HG03196 (cell line): ENCODE measurements at regions not wholly inside any gene's neighbourhood (a gene's known extent, or its start where the extent isn't known, plus 50 kb on each side); places are given as distances from the start of the nearest gene placed in this dataset.
"Not testable (repeated sequence)": the region's sequence is repeated elsewhere in the genome, so short reads cannot be mapped to it uniquely, and the experiment has no call there.

ENCODE experiments used
- ATAC-seq: cut with Tn5 transposase; IDR thresholded peaks from one replicate; pipeline ENCODE4 v1.9.1; 2021; ENCODE audit not compliant: unreplicated experiment

DNA sequence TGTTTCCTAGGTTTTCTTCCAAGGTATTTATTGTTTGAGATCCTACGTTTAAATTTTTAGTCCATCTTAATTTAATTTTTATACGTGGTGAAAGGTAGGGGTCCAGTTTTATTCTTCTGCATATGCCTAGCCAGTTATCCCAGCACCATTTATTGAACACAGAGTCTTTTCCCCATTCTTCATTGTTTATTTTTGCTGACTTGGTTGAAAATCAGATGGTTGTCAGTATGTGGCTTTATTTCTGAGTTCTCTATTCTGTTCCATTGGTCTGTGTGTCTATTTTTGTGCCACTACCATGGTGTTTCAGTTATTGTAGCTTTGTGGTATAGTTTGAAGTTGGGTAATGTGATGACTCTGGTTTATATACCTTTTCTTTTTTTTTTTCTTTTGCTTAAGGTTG lies 753.0 kb upstream of the GOT2 start:
- ATAC-seq = no peak

DNA sequence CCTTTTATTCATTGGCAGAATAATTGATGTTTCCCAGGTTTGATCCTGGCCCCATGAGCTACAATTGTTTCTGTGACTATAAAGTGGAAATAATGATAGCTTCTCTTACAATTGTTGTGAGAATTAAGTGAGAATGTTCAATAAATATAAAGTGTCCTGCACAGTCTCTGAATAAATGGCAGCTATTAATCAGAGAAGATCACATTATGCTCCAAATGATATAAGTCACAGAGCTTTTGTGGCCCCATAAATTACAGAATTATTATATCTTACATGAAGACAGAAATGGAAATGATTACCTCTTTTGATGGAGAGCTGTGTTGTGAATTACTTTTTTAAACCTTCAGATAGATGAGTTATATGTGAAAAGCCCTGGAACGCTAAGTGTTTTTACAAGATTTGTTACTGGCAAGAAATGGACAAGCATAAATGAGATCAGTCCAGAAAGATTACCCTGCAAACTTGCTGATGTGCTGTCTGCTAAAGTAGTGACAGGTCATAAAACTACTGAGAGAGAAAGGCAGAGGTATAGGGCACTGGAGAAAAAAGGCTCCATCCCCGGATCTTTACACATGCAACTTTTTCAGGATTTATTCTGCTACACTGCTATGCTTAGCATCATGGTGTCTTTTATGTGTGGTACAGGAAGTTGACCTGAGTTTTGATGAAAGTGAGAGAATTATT lies 750.9 kb upstream of the GOT2 start:
- ATAC-seq = no peak

DNA sequence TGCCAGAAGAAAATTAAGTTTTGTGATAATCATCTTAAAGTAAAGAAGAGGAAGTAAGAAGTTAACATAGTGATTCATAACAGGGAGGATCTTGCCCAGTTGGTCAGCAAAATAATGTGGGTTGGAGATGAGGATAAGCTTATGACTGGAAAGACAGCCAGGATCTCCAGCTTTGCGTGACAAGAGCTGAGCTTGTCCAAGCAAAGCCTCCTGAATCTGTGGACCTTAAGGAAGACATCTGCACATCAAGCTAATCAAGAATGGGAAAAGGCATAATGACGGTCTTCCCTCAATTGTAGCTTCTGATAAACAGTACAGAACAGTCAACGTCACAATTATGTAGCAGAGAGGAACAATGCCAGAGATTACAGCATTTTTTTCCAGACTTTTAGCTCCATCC lies 744.7 kb upstream of the GOT2 start:
- no peak for ATAC-seq

DNA sequence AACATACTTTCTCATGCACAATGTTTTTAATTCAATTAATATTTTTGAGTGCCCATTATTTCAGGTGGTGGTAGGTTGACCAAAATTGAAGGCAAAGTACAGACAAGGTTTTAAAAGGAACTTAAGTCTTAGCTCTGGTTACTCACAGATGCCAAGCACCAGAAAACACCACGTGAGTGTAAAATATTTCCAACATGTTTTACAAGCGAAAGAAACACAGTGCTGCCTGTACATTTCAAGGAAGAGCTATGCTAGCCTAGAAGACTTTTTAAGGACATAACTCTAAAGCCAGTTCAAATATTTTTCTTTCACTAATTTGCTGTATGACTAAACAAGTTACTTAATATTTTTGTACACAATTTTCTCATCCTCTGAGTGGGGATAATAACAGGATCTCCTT lies 736.4 kb upstream of the GOT2 start:
- ATAC-seq = no peak

DNA sequence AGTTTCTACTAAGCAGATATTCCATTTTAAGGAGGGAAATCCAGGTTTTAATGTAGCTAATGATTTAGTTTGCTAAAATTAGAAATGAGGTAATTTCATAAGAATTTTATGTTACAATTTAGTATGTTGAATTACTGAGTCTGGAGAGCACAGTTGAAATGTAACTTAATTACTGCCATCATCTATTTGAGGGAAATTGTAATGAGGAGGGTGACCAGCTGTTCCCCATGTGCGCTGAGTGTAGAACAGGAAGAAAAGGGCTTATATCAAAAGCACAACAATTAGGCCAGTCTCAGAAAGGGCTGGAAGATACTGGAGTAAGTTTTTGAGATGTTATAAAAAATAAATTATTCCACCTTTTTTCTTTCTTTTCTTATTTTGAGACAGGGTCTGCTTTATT lies 735.1 kb upstream of the GOT2 start:
- no peak for ATAC-seq

DNA sequence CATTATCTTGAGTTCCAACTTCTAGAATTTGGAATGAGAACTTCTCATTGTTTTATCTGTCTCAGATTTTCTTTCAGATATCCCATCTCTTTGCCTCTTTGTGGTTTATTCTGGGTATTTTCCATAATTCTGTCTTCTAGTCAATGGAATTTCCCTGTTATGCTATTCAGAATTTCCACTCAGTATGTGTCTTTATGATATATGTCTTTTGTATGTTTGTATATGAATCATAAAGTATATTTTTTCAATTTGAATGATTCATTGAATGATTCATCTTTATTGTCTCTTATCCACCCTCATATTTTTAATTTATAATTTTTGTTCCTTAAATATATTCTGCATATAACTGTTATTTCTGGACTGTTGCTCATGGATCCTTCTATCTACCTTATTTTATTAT lies 729.7 kb upstream of the GOT2 start:
- ATAC-seq = no peak

DNA sequence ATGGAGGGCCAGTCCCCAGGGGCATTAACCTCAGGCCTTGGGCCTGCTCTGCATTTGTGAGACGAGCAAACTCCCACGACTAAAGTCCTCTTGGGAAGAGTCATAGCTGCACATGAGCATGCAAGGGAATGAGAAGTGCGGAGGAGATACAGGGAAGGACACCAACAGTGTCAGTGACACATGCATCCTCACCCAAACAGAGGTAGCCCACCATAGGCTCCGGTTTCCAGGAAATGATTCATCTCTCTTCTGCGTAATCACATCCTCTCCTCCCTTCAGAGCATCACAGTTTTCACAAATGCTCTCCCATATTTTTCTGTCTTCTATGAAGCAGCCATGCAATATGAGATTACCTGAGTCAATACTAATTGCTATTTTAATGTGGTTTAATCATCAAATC lies 725.7 kb upstream of the GOT2 start:
- ATAC-seq = no peak

DNA sequence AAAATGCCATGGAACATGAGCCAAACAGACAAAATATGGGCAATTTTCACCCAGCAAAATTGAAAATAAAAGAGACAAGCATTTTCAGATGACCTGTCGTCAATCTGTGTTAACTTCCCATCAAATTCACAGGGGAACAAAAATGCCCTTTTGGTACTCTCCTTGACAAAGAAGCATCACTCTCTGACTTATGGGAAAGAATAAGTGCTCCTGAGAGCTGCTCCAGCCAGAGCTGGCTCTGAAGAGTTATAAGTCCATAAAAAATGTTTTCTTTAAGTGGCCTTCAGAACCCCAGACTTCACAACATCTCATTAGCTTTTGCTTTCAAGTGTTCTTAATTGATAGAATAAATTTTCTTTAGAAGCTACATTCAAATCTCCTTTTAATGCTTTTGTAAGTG lies 721.4 kb upstream of the GOT2 start:
- ATAC-seq = no peak

DNA sequence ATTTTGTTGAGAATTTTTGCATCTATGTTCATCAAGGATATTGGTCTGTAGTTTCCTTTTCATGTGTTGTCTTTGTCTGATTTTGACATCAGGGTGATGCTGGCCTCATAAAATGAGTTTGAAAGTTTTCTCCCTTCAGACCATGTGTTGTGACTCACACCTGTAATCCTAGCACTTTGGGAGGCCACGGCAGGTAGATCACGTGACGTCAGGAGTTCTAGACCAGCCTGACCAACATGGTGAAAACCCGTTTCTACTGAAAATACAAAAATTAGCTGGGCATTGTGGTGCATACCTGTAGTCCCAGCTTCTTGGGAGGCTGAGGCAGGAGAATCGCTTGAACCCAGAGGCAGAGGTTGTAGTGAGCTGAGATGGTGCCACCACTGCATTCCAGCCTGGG lies 716.4 kb upstream of the GOT2 start:
- ATAC-seq = not testable (repeated sequence)

DNA sequence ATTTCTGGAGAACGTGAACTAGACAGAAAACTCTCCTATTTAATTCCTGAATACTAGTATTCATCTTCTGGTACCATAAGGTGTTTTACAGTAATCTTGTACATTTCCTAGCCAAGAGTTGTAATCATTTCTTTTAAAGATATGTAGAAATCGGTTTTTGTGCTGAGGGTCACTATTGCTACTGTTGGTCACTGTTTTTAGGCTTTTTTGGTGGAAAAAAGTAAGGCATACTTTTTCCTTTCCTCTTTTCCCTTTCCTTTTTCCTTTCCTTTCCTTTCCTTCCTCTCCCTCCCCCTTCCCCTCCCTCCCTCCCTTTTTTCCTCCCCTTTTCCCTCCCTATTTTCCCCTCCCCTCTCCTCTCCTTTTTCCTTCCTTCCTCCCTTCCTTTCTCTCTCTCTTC lies 706.4 kb upstream of the GOT2 start:
- no peak for ATAC-seq

DNA sequence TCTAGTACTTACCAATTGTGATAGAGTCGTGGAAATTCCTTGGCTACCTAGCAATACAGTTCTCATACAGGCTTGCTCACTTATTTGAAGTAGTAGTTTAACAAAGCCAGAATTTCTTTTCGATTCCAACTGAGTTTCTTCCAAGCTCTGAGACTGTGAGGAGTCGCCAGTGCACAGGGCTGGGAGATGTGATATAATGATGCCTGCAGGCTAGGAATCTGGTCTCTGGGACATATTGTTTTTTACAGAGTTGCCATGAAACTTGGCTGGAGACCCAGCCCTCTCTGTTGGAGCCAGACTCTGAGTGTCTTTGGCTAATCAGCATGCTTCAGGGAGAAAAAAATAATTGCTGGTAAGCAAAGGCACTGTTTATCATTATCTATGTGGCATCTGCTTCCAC lies 698.8 kb upstream of the GOT2 start:
- no peak for ATAC-seq

DNA sequence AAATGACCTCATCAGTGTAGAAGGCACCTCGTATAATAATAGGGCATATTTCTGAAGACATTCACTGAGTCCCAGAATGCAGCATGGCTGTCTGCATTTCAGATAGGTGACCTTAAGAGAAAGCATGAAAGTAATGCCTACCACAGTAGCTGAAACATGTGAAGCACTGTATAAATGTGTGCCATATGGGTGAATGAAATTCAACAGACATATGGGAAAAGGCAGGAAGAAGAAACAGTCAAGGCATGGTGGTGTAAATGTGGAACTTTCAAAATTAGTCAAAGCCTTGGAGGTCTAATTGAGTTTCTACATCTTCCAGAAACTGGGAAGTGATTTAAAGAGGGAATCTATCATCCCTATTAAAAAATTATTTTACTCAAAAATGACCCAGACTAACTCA lies 698.2 kb upstream of the GOT2 start:
- no peak for ATAC-seq

DNA sequence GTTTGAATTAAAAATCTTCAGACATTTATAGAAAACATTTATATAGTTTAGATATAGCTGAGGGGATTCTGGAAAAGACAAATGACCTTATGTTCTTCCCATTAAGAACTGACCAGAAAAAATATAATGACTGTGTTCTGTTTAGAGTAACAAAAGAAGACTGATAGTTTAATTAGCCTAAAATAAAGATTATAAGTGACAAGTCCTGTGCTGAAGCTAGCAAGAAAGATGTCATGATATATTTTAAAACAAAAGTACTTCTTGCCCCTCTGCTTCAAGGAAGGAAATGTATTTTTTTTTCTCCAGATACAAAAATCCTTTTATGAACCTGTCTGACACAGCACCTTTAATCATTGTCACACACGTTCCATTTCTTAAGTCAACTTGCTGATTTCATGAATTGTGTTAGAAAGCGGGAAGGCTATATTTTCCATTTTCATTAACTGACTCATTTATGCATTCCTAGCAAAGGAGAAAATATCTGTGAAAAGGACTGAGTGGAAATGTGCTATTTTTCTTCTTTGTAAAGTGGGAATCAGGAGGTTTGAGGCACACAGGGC lies 690.7 kb upstream of the GOT2 start:
- ATAC-seq = no peak

DNA sequence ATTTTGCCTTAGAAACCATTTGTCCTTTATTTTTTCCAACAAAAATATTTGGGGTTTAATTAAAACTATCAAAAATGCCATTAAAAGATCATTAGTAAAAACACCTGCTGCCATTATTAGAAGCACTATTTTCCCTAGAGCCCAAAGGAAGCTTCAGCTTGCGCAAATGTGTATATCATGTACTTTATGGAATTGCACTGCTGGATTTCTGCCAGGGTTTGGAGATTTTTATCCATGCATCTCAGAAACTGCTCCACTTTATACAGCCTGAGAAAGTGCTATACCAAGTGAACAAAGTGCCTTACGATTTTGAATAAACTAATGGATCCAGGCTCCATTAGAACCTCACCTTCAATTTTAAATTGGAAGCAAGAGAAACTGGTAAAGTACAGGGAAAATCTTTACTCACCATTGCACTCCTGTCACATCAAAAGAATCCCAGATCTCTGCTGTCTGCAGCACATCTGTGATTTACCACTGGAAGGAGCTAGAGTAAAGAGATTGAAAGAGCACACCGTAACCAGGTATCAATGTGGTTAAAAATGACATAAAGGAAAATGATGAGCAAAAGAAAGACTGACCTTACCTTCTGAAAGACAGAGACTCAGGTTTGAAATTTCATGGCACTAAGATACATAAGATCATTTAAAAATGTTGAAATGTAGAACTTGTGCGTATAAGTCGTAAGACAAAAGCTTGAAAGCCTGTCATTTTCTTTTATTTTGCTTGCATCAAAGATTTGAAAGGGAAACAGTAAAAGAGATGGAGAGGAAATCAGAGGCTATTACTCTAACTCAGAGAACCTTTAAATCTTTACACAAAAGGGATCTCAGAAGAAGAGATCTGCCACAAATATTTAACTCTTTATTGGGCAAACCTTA lies 678.1 kb upstream of the GOT2 start:
- no peak for ATAC-seq

DNA sequence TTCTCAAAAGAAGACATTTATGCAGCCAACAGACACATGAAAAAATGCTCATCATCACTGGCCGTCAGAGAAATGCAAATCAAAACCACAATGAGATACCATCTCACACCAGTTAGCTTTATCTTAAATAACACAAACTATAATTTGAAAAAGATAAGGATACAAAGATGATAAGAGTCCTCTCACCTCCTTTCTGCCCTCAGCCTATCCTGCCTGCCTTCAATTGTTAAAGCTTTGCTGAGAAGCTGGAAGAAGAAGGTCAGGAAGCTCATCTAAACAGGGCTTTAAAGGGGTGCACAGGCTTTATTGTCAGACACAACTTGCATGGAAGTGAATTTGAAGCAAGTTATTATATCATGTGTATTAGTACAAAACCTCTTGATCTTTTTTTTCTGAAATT lies 676.3 kb upstream of the GOT2 start:
- ATAC-seq = no peak

DNA sequence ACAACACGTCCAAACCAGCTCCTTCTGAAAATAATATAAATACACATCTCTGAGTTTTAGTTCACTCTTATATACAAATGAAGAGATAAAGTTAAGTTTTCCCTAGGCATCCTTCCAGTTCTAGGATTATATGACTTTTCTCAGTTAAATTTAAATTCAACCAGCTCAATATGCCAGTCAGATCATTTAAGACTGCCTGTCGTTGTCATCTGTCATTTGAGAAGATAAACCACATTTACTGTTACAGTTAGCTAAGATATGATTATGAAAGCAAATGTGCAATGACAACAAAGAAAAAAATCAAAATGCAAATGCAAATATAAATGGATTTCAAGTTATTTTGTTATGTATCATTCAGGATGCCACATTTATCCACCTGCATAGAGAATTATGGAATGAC lies 671.7 kb upstream of the GOT2 start:
- ATAC-seq = no peak

DNA sequence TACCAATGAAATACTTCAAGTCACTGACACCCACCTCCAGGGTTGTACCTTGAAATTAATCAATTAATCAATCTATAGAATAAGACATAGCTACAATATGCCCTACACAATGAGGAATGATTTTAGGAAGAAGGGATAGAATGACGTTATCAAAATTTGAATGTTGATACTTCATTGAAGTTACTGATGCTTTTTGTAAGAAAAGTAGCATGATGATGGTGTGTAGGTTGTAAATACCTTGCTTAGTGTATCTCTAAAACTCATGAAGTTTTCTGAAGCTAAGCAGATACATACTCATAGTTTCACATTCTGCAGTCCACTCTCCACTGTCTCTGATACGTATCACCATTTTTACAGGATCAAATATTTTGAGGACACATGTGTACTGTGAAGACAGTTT lies 670.4 kb upstream of the GOT2 start:
- no peak for ATAC-seq

DNA sequence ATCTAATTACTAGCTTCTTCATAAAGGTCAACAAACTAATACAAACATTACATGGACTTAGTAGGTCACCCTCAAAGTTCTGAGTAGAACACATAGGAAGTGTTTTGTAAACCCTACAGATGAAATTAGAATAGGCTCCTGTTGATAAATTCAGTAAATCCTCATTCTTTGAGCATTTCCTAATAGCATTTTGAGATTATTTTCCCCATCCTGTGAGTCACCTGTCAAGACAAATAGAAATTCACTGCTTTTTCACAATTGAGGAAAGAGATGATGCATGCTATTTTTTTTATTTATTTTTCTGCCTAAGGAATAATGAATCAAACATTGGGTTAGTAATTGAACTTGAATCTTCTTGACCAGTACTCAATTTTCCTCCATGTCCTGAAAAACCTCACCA lies 666.7 kb upstream of the GOT2 start:
- ATAC-seq = no peak

DNA sequence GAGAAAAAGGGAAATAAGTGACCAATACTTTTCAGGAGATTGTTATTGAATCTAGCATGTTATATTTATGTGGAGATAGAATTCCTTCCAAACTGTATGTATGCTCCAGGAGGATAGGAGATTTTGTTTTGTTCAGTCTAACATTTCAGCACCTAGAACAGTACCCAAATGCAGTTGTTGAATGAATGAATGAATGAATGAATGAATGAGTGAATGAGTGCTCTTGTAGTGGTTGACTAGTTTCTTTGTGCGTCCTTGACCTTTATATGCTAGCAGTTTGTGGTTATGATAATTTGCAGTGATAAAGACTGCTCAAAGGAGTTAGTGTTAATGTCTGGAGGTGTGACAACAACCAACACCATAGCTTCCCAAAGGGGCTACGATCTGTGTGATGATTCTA lies 663.5 kb upstream of the GOT2 start:
- ATAC-seq = no peak

DNA sequence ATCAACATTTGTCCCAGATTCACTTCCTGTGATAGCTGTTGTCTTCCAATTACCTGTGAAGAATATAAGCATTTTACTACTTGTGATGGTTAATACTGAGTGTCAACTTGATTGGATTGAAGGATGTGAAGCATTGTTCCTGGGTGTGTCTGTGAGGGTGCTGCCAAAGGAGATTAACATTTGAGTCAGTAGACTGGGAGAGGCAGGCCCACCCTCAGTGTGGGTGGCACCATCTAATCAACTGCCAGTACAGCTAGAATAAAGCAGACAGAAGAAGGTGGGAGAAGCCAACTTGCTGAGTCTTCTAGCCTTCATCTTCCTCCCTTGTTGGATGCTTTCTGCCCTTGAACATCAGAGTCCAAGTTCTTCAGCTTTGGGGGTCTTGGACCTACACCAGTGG lies 660.4 kb upstream of the GOT2 start:
- ATAC-seq = no peak

DNA sequence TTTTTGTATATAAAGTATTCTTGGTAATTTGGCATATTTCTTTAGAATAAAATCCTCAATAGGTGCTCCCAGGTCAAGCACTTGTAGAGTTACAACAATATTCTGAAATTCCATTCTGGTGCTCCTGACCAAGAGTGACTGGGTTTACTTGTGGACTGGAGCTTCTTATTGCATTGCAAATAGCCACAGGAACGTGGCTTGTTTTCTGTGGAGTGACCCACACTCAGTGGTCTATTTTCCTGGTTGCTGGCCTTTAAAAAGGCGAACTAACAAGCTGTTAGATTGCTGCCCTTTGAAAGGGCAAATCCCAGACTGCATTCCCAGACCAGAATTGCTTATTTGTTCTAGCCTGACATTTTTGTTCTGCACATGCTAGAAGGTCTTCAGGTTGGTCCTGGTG lies 658.8 kb upstream of the GOT2 start:
- ATAC-seq = no peak

DNA sequence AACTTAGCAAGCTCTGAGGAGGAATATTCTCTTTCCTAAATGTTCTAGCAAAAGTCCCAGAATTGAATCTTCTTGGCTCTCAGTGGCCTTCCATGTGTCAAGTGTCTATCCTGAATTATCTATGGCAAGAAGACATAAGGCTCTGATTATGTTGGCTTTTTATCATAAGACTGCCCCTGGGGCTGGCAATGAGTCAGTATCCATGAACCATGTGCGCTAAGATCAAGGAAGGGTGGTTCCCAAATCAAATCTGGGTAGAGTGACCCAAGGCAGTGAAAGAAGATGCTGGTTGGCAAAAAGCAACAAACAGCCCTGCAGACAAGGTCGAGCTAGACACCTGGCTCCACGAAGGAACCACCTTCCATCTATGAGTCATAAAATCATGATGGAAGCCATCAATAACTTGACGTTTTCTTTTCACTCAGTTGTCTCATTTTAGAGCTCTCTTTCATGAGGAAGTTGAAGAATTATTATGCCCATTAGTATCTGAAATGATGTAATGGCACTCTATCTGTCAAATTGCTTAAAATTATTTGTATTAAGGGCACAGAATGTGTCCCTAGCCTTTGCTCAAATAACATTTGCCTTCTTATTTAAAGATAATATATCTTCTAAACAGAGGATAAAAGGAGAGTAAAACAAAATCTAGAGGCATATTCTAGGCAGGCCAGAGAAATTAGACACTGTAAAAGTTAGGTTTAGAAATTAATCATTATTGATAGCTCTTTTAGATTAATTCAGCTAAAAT lies 657.7 kb upstream of the GOT2 start:
- no peak for ATAC-seq
